Natural killer cell (primary cell): ENCODE measurements at regions not wholly inside any gene's neighbourhood (a gene's known extent, or its start where the extent isn't known, plus 50 kb on each side); places are given as distances from the start of the nearest gene placed in this dataset.

Source experiments
- ATAC-seq, 3 donors: fragments of 150-1000 bp in 2 of 3; fragments of 200-7000 bp in 1 of 3; cut with Tn5 transposase; 1 replicate in 1 of 3; 2 replicates in 2 of 3; pipeline ENCODE4 v1.10.0; 2021; ENCODE audit warnings: mild to moderate bottlenecking in 2 of 3, moderate library complexity in 2 of 3
- DNase-seq, 2 donors: peaks; one replicate each; pipeline versions ENCODE4 v3.0.0 to v3.0.0-alpha.2; 2013 to 2021; ENCODE audit warnings: mixed read lengths in 1 of 2
- H3K27ac ChIP-seq: one replicate; pipeline ENCODE4 v1.5.1; 2013; ENCODE audit warnings: mild to moderate bottlenecking, low read length
- H3K27me3 ChIP-seq: one replicate; pipeline ENCODE4 v1.6.1; 2013; ENCODE audit warnings: low read length; ENCODE audit not compliant: control insufficient read depth, insufficient read depth
- H3K36me3 ChIP-seq: one replicate; pipeline ENCODE4 v1.6.1; 2013; ENCODE audit warnings: low read length; ENCODE audit not compliant: control insufficient read depth, insufficient read depth
- H3K4me1 ChIP-seq: one replicate; pipeline ENCODE4 v1.6.1; 2013; ENCODE audit warnings: low read length; ENCODE audit not compliant: control insufficient read depth, insufficient read depth
- H3K4me3 ChIP-seq: one replicate; pipeline ENCODE4 v1.5.1; 2013; ENCODE audit warnings: low read length
- H3K9me3 ChIP-seq: one replicate; pipeline ENCODE4 v1.6.1; 2013; ENCODE audit warnings: low read length; ENCODE audit not compliant: control insufficient read depth, insufficient read depth
- H3K27ac Mint-ChIP-seq, 2 donors: one replicate each; pipeline ENCODE4 v1.8.0; 2022; ENCODE audit warnings: mild to moderate bottlenecking in 2 of 2, mixed read lengths in 2 of 2, moderate library complexity in 1 of 2
- H3K27me3 Mint-ChIP-seq, 2 donors: one replicate each; pipeline ENCODE4 v1.8.0; 2022; ENCODE audit warnings: low read depth in 2 of 2, mixed read lengths in 2 of 2
- H3K36me3 Mint-ChIP-seq: one replicate; pipeline ENCODE4 v1.8.0; 2022; ENCODE audit warnings: mixed read lengths
- H3K4me1 Mint-ChIP-seq, 2 donors: one replicate each; pipeline ENCODE4 v1.8.0; 2022; ENCODE audit warnings: mixed read lengths in 2 of 2
- H3K4me3 Mint-ChIP-seq: one replicate; pipeline ENCODE4 v1.8.0; 2022; ENCODE audit warnings: mild to moderate bottlenecking, moderate library complexity, mixed read lengths
- H3K9me3 Mint-ChIP-seq, 2 donors: one replicate each; pipeline ENCODE4 v1.8.0; 2022; ENCODE audit warnings: mixed read lengths in 2 of 2
- WGBS: methylation state at CpG from one replicate; pipeline ENCODE4 v1.1.7; 2013; ENCODE audit warnings: missing lambda C conversion rate; ENCODE audit not compliant: insufficient coverage; 5-methylcytosine and 5-hydroxymethylcytosine counted together
- intact Hi-C: fragments of 100-400 bp; cut with micrococcal nuclease; formaldehyde crosslinking; loops from one replicate; pipeline ENCODE4 v1.14.2; 2022
- TF ChIP-seq, protein P1 (sequence below): fragments of 200-600 bp; IDR thresholded peaks from one replicate; pipeline ENCODE4 v1.8.0; 2022; ENCODE audit warnings: antibody characterized with exemption

GRCh38 chr6:8201679-8202078 is 99.3 kb upstream of the EEF1E1 start:
- ATAC-seq, result no peak
- H3K27me3 Mint-ChIP-seq, result peaks cover 5 to 7% of the 10 kb centered on the region in 2 donors

DNA sequence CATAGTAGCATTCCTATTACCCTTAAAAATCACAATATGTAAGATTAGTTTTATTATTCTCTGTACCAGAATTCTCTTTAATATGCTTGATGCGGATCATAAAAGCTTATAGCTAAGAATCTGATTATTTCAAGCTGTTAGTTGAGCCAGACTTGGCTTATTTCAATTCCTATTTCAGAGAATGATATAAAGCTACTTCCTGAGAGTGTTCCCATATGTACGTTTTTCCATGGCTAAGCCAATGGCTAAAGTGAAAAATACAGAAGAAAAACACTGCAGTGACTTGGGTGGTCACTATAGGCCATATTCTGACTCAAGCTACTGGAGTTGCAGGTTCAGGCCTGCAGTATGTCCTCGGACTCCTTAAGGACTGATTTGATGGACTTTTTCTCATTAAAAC is 97.9 kb upstream of the EEF1E1 start:
- ATAC-seq, result no peak

More at GRCh38 chr6:8201679-8202078, 99.3 kb upstream of the EEF1E1 start:
- TF ChIP-seq, protein P1, sequence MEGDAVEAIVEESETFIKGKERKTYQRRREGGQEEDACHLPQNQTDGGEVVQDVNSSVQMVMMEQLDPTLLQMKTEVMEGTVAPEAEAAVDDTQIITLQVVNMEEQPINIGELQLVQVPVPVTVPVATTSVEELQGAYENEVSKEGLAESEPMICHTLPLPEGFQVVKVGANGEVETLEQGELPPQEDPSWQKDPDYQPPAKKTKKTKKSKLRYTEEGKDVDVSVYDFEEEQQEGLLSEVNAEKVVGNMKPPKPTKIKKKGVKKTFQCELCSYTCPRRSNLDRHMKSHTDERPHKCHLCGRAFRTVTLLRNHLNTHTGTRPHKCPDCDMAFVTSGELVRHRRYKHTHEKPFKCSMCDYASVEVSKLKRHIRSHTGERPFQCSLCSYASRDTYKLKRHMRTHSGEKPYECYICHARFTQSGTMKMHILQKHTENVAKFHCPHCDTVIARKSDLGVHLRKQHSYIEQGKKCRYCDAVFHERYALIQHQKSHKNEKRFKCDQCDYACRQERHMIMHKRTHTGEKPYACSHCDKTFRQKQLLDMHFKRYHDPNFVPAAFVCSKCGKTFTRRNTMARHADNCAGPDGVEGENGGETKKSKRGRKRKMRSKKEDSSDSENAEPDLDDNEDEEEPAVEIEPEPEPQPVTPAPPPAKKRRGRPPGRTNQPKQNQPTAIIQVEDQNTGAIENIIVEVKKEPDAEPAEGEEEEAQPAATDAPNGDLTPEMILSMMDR, result no peak
- peaks cover 0 to 2% of the 10 kb centered on the region in 2 donors for H3K9me3 Mint-ChIP-seq
- H3K27ac Mint-ChIP-seq, result no peak overlapping the region
- Histone ChIP-seq H3K36me3 (no peaks in the 10 kb centered on the region), H3K9me3 (no peaks in the 10 kb centered on the region), H3K27ac (no peak overlapping the region), H3K27me3 (no peaks in the 10 kb centered on the region), H3K4me3 (no peak overlapping the region), H3K4me1 (no peaks in the 10 kb centered on the region)
- H3K4me1 Mint-ChIP-seq, result no peaks in the 10 kb centered on the region
- no peaks in the 10 kb centered on the region for H3K36me3 Mint-ChIP-seq
- DNase-seq, result no peak
- 80% methylated on average over 4 of the region's 5 CpGs for WGBS
- H3K4me3 Mint-ChIP-seq, result no peak overlapping the region
- intact Hi-C loops, result no loop called here

DNA sequence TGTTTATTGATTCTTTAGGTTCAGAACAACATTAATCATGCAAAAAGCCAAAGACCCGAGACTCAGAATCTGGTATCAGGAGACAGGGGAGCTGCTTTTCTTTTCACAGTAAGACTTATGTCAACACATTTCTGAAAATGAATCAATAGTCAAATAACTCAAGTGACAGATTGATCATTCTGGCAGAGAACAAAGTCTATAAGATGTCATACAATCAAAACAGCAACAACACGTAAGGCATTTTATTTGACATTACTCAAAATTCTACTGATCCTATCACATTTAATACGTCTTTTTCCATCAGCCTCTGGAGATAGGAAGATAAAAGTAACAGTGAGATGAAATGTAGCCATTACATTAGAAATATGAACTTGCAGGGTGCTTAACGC is 93.4 kb upstream of the EEF1E1 start:
- H3K4me3 ChIP-seq, result no peak overlapping the region
- ATAC-seq (no peak), DNase-seq (no peak)
- Mint-ChIP-seq H3K36me3 (no peaks in the 10 kb centered on the region), H3K4me1 (no peaks in the 10 kb centered on the region), H3K9me3 (peaks cover 0 to 4% of the 10 kb centered on the region in 2 donors), H3K4me3 (no peak overlapping the region), H3K27me3 (peaks cover 2 to 7% of the 10 kb centered on the region in 2 donors), H3K27ac (no peak overlapping the region)
- no peaks in the 10 kb centered on the region for H3K4me1 ChIP-seq
- TF ChIP-seq, protein P1, result no peak
- intact Hi-C loops, result no loop called here
- no peak overlapping the region for H3K27ac ChIP-seq
- 92% methylated on average over 1 of the region's 4 CpGs for WGBS
- no peaks in the 10 kb centered on the region for H3K36me3 ChIP-seq
- H3K27me3 ChIP-seq, result no peaks in the 10 kb centered on the region
- H3K9me3 ChIP-seq, result no peaks in the 10 kb centered on the region

More for the DNA sequence above, 97.9 kb upstream of the EEF1E1 start:
- no peak for DNase-seq
- Histone ChIP-seq H3K27ac (no peak overlapping the region), H3K27me3 (no peaks in the 10 kb centered on the region), H3K4me1 (no peaks in the 10 kb centered on the region), H3K36me3 (no peaks in the 10 kb centered on the region), H3K9me3 (no peaks in the 10 kb centered on the region), H3K4me3 (no peak overlapping the region)
- Mint-ChIP-seq H3K9me3 (peaks cover 0 to 2% of the 10 kb centered on the region in 2 donors), H3K27ac (no peak overlapping the region), H3K4me3 (no peak overlapping the region), H3K4me1 (no peaks in the 10 kb centered on the region), H3K36me3 (no peaks in the 10 kb centered on the region), H3K27me3 (peaks cover 5 to 8% of the 10 kb centered on the region in 2 donors)
- intact Hi-C loops, result no loop called here
- WGBS, result 72% methylated on average over 3 of the region's 3 CpGs
- TF ChIP-seq, protein P1, result no peak

GRCh38 chr6:8195040-8195713 is 92.8 kb upstream of the EEF1E1 start:
- 71% methylated on average over 1 of the region's 3 CpGs for WGBS
- TF ChIP-seq, protein P1, result no peak
- Histone ChIP-seq H3K36me3 (no peaks in the 10 kb centered on the region), H3K27ac (no peak overlapping the region), H3K27me3 (no peaks in the 10 kb centered on the region), H3K9me3 (no peaks in the 10 kb centered on the region), H3K4me1 (no peaks in the 10 kb centered on the region), H3K4me3 (no peak overlapping the region)
- intact Hi-C loops, result no loop called here
- no peak overlapping the region for H3K27ac Mint-ChIP-seq
- no peak overlapping the region for H3K4me3 Mint-ChIP-seq
- DNase-seq (no peak), ATAC-seq (no peak)
- no peaks in the 10 kb centered on the region for H3K4me1 Mint-ChIP-seq
- H3K9me3 Mint-ChIP-seq, result peaks cover 0 to 4% of the 10 kb centered on the region in 2 donors
- H3K27me3 Mint-ChIP-seq, result peaks cover 2 to 7% of the 10 kb centered on the region in 2 donors
- no peaks in the 10 kb centered on the region for H3K36me3 Mint-ChIP-seq
